CD4-positive, alpha-beta memory T cell (primary cell): ENCODE measurements at regions not wholly inside any gene's neighbourhood (a gene's known extent, or its start where the extent isn't known, plus 50 kb on each side); places are given as distances from the start of the nearest gene placed in this dataset.
"Not testable (repeated sequence)": the region's sequence is repeated elsewhere in the genome, so short reads cannot be mapped to it uniquely, and the experiment has no call there.

Experiments
- CTCF ChIA-PET: fragments of 350-600 bp; sonication (Branson Sonifier 250); formaldehyde crosslinking; loops from one replicate; lab custom pipeline; 2021; ENCODE audit warnings: inconsistent platforms; ENCODE audit not compliant: partially characterized antibody; lab: Charles Lee
- POLR2A ChIA-PET: fragments of 350-600 bp; sonication (Branson Sonifier 250); formaldehyde crosslinking; loops from one replicate; lab custom pipeline; 2021; ENCODE audit not compliant: partially characterized antibody; lab: Charles Lee
- DNase-seq, 5 donors: peaks; one replicate each; pipeline versions ENCODE4 v3.0.0 to v3.0.0-alpha.2; 2020 to 2022; ENCODE audit warnings: mixed read lengths in 1 of 5
- H3K27ac ChIP-seq: one replicate; pipeline ENCODE4 v1.7.0; 2013; ENCODE audit warnings: low read depth, low read length
- H3K27me3 ChIP-seq: 2 replicates; pipeline ENCODE4 v1.7.0; 2013; ENCODE audit warnings: mild to moderate bottlenecking, low read length, moderate library complexity; ENCODE audit not compliant: insufficient read depth
- H3K36me3 ChIP-seq: 2 replicates; pipeline ENCODE4 v1.7.0; 2013; ENCODE audit warnings: mild to moderate bottlenecking, low read length, moderate library complexity; ENCODE audit not compliant: insufficient read depth
- H3K4me1 ChIP-seq: 2 replicates; pipeline ENCODE4 v1.7.0; 2013; ENCODE audit warnings: mild to moderate bottlenecking, low read length, moderate library complexity; ENCODE audit not compliant: insufficient read depth
- H3K4me3 ChIP-seq, 2 donors: one replicate each; pipeline ENCODE4 v1.7.0; 2013; ENCODE audit warnings: low read length in 2 of 2, mild to moderate bottlenecking in 1 of 2
- H3K9me3 ChIP-seq, 2 donors: one replicate each; pipeline ENCODE4 v1.7.0; 2013; ENCODE audit warnings: low read length in 2 of 2, control low read depth in 1 of 2; ENCODE audit not compliant: control insufficient read depth in 1 of 2
- H3K27ac Mint-ChIP-seq, 7 donors: one replicate each; pipeline ENCODE4 v1.8.0; 2020 to 2021; ENCODE audit warnings: mixed read lengths in 7 of 7, mild to moderate bottlenecking in 6 of 7, inconsistent platforms in 3 of 7, moderate library complexity in 3 of 7
- H3K27me3 Mint-ChIP-seq, 2 donors: one replicate each; pipeline ENCODE4 v1.8.0; 2020 to 2021; ENCODE audit warnings: mixed read lengths in 2 of 2
- H3K36me3 Mint-ChIP-seq, 2 donors: one replicate each; pipeline ENCODE4 v1.8.0; 2020 to 2021; ENCODE audit warnings: mixed read lengths in 2 of 2, inconsistent platforms in 1 of 2, mild to moderate bottlenecking in 1 of 2
- H3K4me1 Mint-ChIP-seq, 4 donors: one replicate each; pipeline ENCODE4 v1.8.0; 2020 to 2021; ENCODE audit warnings: mixed read lengths in 4 of 4, mild to moderate bottlenecking in 1 of 4
- H3K4me3 Mint-ChIP-seq, 8 donors: one replicate each; pipeline ENCODE4 v1.8.0; 2020 to 2021; ENCODE audit warnings: mixed read lengths in 8 of 8, mild to moderate bottlenecking in 7 of 8, moderate library complexity in 6 of 8, inconsistent platforms in 3 of 8
- H3K9me3 Mint-ChIP-seq, 8 donors: one replicate each; pipeline ENCODE4 v1.8.0; 2020 to 2021; ENCODE audit warnings: mixed read lengths in 8 of 8, mild to moderate bottlenecking in 5 of 8, inconsistent platforms in 3 of 8, moderate library complexity in 1 of 8
- intact Hi-C: fragments of 100-400 bp; cut with micrococcal nuclease; formaldehyde crosslinking; loops from one replicate; pipeline ENCODE4 v1.15.1; 2023

GRCh38 chr5:36422952-36423351, 121.2 kb upstream of the RANBP3L start:
- no peaks in the 10 kb centered on the region for H3K36me3 ChIP-seq
- H3K9me3 ChIP-seq: no peaks in the 10 kb centered on the region
- Mint-ChIP-seq H3K9me3 (no peaks in the 10 kb centered on the region), H3K36me3 (no peaks in the 10 kb centered on the region), H3K4me3 (no peak overlapping the region), H3K4me1 (peaks cover 4 to 12% (median 7%) of the 10 kb centered on the region in 4 donors), H3K27me3 (peaks cover 0 to 2% of the 10 kb centered on the region in 2 donors), H3K27ac (no peak overlapping the region)
- DNase-seq: no peak
- H3K27ac ChIP-seq: no peak overlapping the region
- no peaks in the 10 kb centered on the region for H3K27me3 ChIP-seq
- ChIA-PET POLR2A (no interaction called here), CTCF (no interaction called here)
- intact Hi-C loops: no loop called here
- H3K4me3 ChIP-seq: no peak overlapping the region
- H3K4me1 ChIP-seq: peaks cover 14% of the 10 kb centered on the region

- Mint-ChIP-seq H3K27me3 (peaks cover 0 to 2% of the 10 kb centered on the region in 2 donors), H3K27ac (no peak overlapping the region), H3K9me3 (no peaks in the 10 kb centered on the region), H3K4me1 (peaks cover 4 to 11% (median 7%) of the 10 kb centered on the region in 4 donors), H3K36me3 (no peaks in the 10 kb centered on the region), H3K4me3 (no peak overlapping the region)
- intact Hi-C loops: no loop called here
- no peak overlapping the region for H3K4me3 ChIP-seq
- no peak overlapping the region for H3K27ac ChIP-seq
- DNase-seq: no peak
- H3K4me1 ChIP-seq: peaks cover 10% of the 10 kb centered on the region
- POLR2A ChIA-PET: no interaction called here
- no peaks in the 10 kb centered on the region for H3K9me3 ChIP-seq
- H3K27me3 ChIP-seq: no peaks in the 10 kb centered on the region
- no peaks in the 10 kb centered on the region for H3K36me3 ChIP-seq
- CTCF ChIA-PET: no interaction called here
Observed at GRCh38 chr5:36423578-36424307, 122.0 kb upstream of the RANBP3L start.

GRCh38 chr5:36426070-36426469, 124.4 kb upstream of the RANBP3L start:
- H3K27ac ChIP-seq, POLR2A ChIA-PET, H3K4me3 ChIP-seq, H3K4me3 Mint-ChIP-seq, H3K27ac Mint-ChIP-seq, H3K36me3 Mint-ChIP-seq, H3K27me3 Mint-ChIP-seq, H3K4me1 ChIP-seq, H3K36me3 ChIP-seq, H3K9me3 ChIP-seq, CTCF ChIA-PET, H3K4me1 Mint-ChIP-seq, H3K9me3 Mint-ChIP-seq, DNase-seq, H3K27me3 ChIP-seq, intact Hi-C loops: not testable (repeated sequence)

GRCh38 chr5:36435516-36435915, 133.8 kb upstream of the RANBP3L start:
- H3K4me3 ChIP-seq: no peak overlapping the region
- DNase-seq: no peak
- no peaks in the 10 kb centered on the region for H3K27me3 ChIP-seq
- Mint-ChIP-seq H3K27me3 (peaks cover 7 to 23% of the 10 kb centered on the region in 2 donors), H3K9me3 (no peaks in the 10 kb centered on the region), H3K4me1 (no peaks in the 10 kb centered on the region), H3K27ac (no peak overlapping the region), H3K36me3 (no peaks in the 10 kb centered on the region), H3K4me3 (no peak overlapping the region)
- H3K36me3 ChIP-seq: no peaks in the 10 kb centered on the region
- H3K4me1 ChIP-seq: no peaks in the 10 kb centered on the region
- intact Hi-C loops: no loop called here
- H3K9me3 ChIP-seq: no peaks in the 10 kb centered on the region
- POLR2A ChIA-PET: no interaction called here
- no peak overlapping the region for H3K27ac ChIP-seq
- CTCF ChIA-PET: no interaction called here

GRCh38 chr5:36436306-36436705, 134.6 kb upstream of the RANBP3L start:
- no peak overlapping the region for H3K4me3 Mint-ChIP-seq
- H3K4me1 Mint-ChIP-seq: no peaks in the 10 kb centered on the region
- H3K27me3 ChIP-seq: no peaks in the 10 kb centered on the region
- H3K36me3 ChIP-seq: no peaks in the 10 kb centered on the region
- DNase-seq: no peak
- H3K27ac ChIP-seq: no peak overlapping the region
- ChIA-PET POLR2A (no interaction called here), CTCF (no interaction called here)
- intact Hi-C loops: no loop called here
- no peaks in the 10 kb centered on the region for H3K4me1 ChIP-seq
- H3K27ac Mint-ChIP-seq: no peak overlapping the region
- H3K27me3 Mint-ChIP-seq: peaks cover 7 to 21% of the 10 kb centered on the region in 2 donors
- no peak overlapping the region for H3K4me3 ChIP-seq
- H3K36me3 Mint-ChIP-seq: no peaks in the 10 kb centered on the region
- no peaks in the 10 kb centered on the region for H3K9me3 Mint-ChIP-seq
- no peaks in the 10 kb centered on the region for H3K9me3 ChIP-seq

- Histone ChIP-seq H3K27ac (no peak overlapping the region), H3K27me3 (no peaks in the 10 kb centered on the region), H3K4me1 (no peaks in the 10 kb centered on the region), H3K9me3 (no peaks in the 10 kb centered on the region), H3K36me3 (no peaks in the 10 kb centered on the region), H3K4me3 (no peak overlapping the region)
- no peaks in the 10 kb centered on the region for H3K9me3 Mint-ChIP-seq
- no peak for DNase-seq
- ChIA-PET CTCF (no interaction called here), POLR2A (no interaction called here)
- intact Hi-C loops: no loop called here
- no peak overlapping the region for H3K4me3 Mint-ChIP-seq
- no peak overlapping the region for H3K27ac Mint-ChIP-seq
- no peaks in the 10 kb centered on the region for H3K36me3 Mint-ChIP-seq
- H3K27me3 Mint-ChIP-seq: peaks cover 7 to 15% of the 10 kb centered on the region in 2 donors
- H3K4me1 Mint-ChIP-seq: no peaks in the 10 kb centered on the region
Observed at GRCh38 chr5:36438765-36439561, 137.3 kb upstream of the RANBP3L start.

GRCh38 chr5:36440300-36440699, 138.6 kb upstream of the RANBP3L start:
- no peaks in the 10 kb centered on the region for H3K4me1 Mint-ChIP-seq
- intact Hi-C loops: no loop called here
- peaks cover 7 to 15% of the 10 kb centered on the region in 2 donors for H3K27me3 Mint-ChIP-seq

More at GRCh38 chr5:36440300-36440699, 138.6 kb upstream of the RANBP3L start:
- DNase-seq: no peak
- ChIA-PET CTCF (no interaction called here), POLR2A (no interaction called here)
- H3K27ac Mint-ChIP-seq: no peak overlapping the region
- H3K27me3 ChIP-seq: no peaks in the 10 kb centered on the region
- H3K4me1 ChIP-seq: no peaks in the 10 kb centered on the region
- H3K4me3 ChIP-seq: no peak overlapping the region
- H3K4me3 Mint-ChIP-seq: no peak overlapping the region
- H3K36me3 Mint-ChIP-seq: no peaks in the 10 kb centered on the region
- no peaks in the 10 kb centered on the region for H3K36me3 ChIP-seq
- no peaks in the 10 kb centered on the region for H3K9me3 Mint-ChIP-seq
- H3K27ac ChIP-seq: no peak overlapping the region
- no peaks in the 10 kb centered on the region for H3K9me3 ChIP-seq
